Activated T-helper 1 cell treated with anti-CD3 and anti-CD28 coated beads, Interleukin-12 subunit alpha, Interleukin-12 subunit beta, Interleukin-2, Interleukin-4 antibody, amounts not matched to agents 30 ng/mL and 10 ng/mL and 1 ng/mL, durations not matched to agents 14 hours and 24 hours and 36 hours (primary cell): ENCODE measurements at regions not wholly inside any gene's neighbourhood (a gene's known extent, or its start where the extent isn't known, plus 50 kb on each side); places are given as distances from the start of the nearest gene placed in this dataset.

Source experiments
- DNase-seq: peaks from one replicate; pipeline ENCODE4 v3.0.0; 2021; ENCODE audit warnings: low spot score
- H3K27ac Mint-ChIP-seq: one replicate; pipeline ENCODE4 v1.8.0; 2021; ENCODE audit warnings: mild to moderate bottlenecking, mixed read lengths
- H3K27me3 Mint-ChIP-seq: one replicate; pipeline ENCODE4 v1.8.0; 2022; ENCODE audit warnings: mild to moderate bottlenecking, moderate library complexity, mixed read lengths; ENCODE audit not compliant: insufficient read depth
- H3K36me3 Mint-ChIP-seq: one replicate; pipeline ENCODE4 v1.8.0; 2021; ENCODE audit warnings: low read depth, mixed read lengths
- H3K4me1 Mint-ChIP-seq: one replicate; pipeline ENCODE4 v1.8.0; 2021; ENCODE audit warnings: low read depth, mixed read lengths
- H3K4me3 Mint-ChIP-seq: one replicate; pipeline ENCODE4 v1.8.0; 2021; ENCODE audit warnings: mild to moderate bottlenecking, moderate library complexity, mixed read lengths
- H3K9me3 Mint-ChIP-seq: one replicate; pipeline ENCODE4 v1.8.0; 2021; ENCODE audit warnings: mixed read lengths
- intact Hi-C: fragments of 100-400 bp; cut with micrococcal nuclease; formaldehyde crosslinking; loops from one replicate; pipeline ENCODE4 v1.15.1; 2024

GRCh38 chr5:88551724-88552345, 283.2 kb upstream of the TMEM161B start:
- DNase-seq: no peak
- Mint-ChIP-seq H3K36me3 (no peaks in the 10 kb centered on the region), H3K27ac (no peak overlapping the region), H3K4me3 (no peak overlapping the region), H3K4me1 (no peaks in the 10 kb centered on the region), H3K9me3 (no peaks in the 10 kb centered on the region), H3K27me3 (peaks cover 8% of the 10 kb centered on the region)
- intact Hi-C loops: no loop called here

GRCh38 chr5:88550736-88551135, 282.1 kb upstream of the TMEM161B start:
- Mint-ChIP-seq H3K27ac (no peak overlapping the region), H3K4me1 (no peaks in the 10 kb centered on the region), H3K36me3 (no peaks in the 10 kb centered on the region), H3K4me3 (no peak overlapping the region), H3K27me3 (peaks cover 3% of the 10 kb centered on the region), H3K9me3 (no peaks in the 10 kb centered on the region)
- intact Hi-C loops: no loop called here
- DNase-seq: no peak

GRCh38 chr5:88548136-88548805, 279.6 kb upstream of the TMEM161B start:
- intact Hi-C loops: no loop called here
- H3K4me1 Mint-ChIP-seq: no peaks in the 10 kb centered on the region
- no peak overlapping the region for H3K4me3 Mint-ChIP-seq
- H3K36me3 Mint-ChIP-seq: no peaks in the 10 kb centered on the region
- H3K27ac Mint-ChIP-seq: no peak overlapping the region
- no peak for DNase-seq
- H3K27me3 Mint-ChIP-seq: peaks cover 5% of the 10 kb centered on the region
- H3K9me3 Mint-ChIP-seq: no peaks in the 10 kb centered on the region

- Mint-ChIP-seq H3K36me3 (no peaks in the 10 kb centered on the region), H3K27me3 (peaks cover 5% of the 10 kb centered on the region), H3K4me3 (no peak overlapping the region), H3K4me1 (no peaks in the 10 kb centered on the region), H3K9me3 (no peaks in the 10 kb centered on the region), H3K27ac (no peak overlapping the region)
- intact Hi-C loops: no loop called here
- DNase-seq: no peak
Observed at GRCh38 chr5:88545338-88545737, 276.7 kb upstream of the TMEM161B start.

- no peaks in the 10 kb centered on the region for H3K4me1 Mint-ChIP-seq
- intact Hi-C loops: no loop called here
- H3K27ac Mint-ChIP-seq: no peak overlapping the region
- peaks cover 5% of the 10 kb centered on the region for H3K27me3 Mint-ChIP-seq
- H3K4me3 Mint-ChIP-seq: no peak overlapping the region
- no peaks in the 10 kb centered on the region for H3K9me3 Mint-ChIP-seq
- DNase-seq: no peak
- H3K36me3 Mint-ChIP-seq: no peaks in the 10 kb centered on the region
Observed at GRCh38 chr5:88544671-88545070, 276.0 kb upstream of the TMEM161B start.

- H3K4me3 Mint-ChIP-seq: no peak overlapping the region
- H3K27ac Mint-ChIP-seq: no peak overlapping the region
- no peaks in the 10 kb centered on the region for H3K4me1 Mint-ChIP-seq
- peaks cover 5% of the 10 kb centered on the region for H3K27me3 Mint-ChIP-seq
- intact Hi-C loops: no loop called here
- no peaks in the 10 kb centered on the region for H3K36me3 Mint-ChIP-seq
- no peak for DNase-seq
- no peaks in the 10 kb centered on the region for H3K9me3 Mint-ChIP-seq
Observed at GRCh38 chr5:88544136-88544645, 275.5 kb upstream of the TMEM161B start.

- Mint-ChIP-seq H3K9me3 (no peaks in the 10 kb centered on the region), H3K27me3 (peaks cover 5% of the 10 kb centered on the region), H3K36me3 (no peaks in the 10 kb centered on the region), H3K27ac (no peak overlapping the region), H3K4me1 (no peaks in the 10 kb centered on the region), H3K4me3 (no peak overlapping the region)
- no peak for DNase-seq
- intact Hi-C loops: no loop called here
Observed at GRCh38 chr5:88542786-88543185, 274.1 kb upstream of the TMEM161B start.

GRCh38 chr5:88540471-88541115, 271.9 kb upstream of the TMEM161B start:
- Mint-ChIP-seq H3K9me3 (no peaks in the 10 kb centered on the region), H3K4me1 (no peaks in the 10 kb centered on the region), H3K27ac (no peak overlapping the region), H3K36me3 (no peaks in the 10 kb centered on the region), H3K27me3 (peaks cover 5% of the 10 kb centered on the region), H3K4me3 (no peak overlapping the region)
- no peak for DNase-seq
- intact Hi-C loops: no loop called here

- intact Hi-C loops: no loop called here
- H3K9me3 Mint-ChIP-seq: no peaks in the 10 kb centered on the region
- H3K4me3 Mint-ChIP-seq: no peak overlapping the region
- no peak overlapping the region for H3K27ac Mint-ChIP-seq
- no peaks in the 10 kb centered on the region for H3K4me1 Mint-ChIP-seq
- no peaks in the 10 kb centered on the region for H3K36me3 Mint-ChIP-seq
- H3K27me3 Mint-ChIP-seq: peaks cover under 1% of the 10 kb centered on the region
- no peak for DNase-seq
Observed at GRCh38 chr5:88539693-88540365, 271.2 kb upstream of the TMEM161B start.

GRCh38 chr5:88539026-88539425, 270.4 kb upstream of the TMEM161B start:
- DNase-seq: no peak
- Mint-ChIP-seq H3K27ac (no peak overlapping the region), H3K9me3 (no peaks in the 10 kb centered on the region), H3K27me3 (no peaks in the 10 kb centered on the region), H3K4me3 (no peak overlapping the region), H3K4me1 (no peaks in the 10 kb centered on the region), H3K36me3 (no peaks in the 10 kb centered on the region)
- intact Hi-C loops: no loop called here

- Mint-ChIP-seq H3K36me3 (no peaks in the 10 kb centered on the region), H3K27ac (no peak overlapping the region), H3K4me3 (no peak overlapping the region), H3K9me3 (no peaks in the 10 kb centered on the region), H3K4me1 (no peaks in the 10 kb centered on the region), H3K27me3 (peaks cover under 1% of the 10 kb centered on the region)
- DNase-seq: no peak
- intact Hi-C loops: no loop called here
Observed at GRCh38 chr5:88536146-88536545, 267.5 kb upstream of the TMEM161B start.

GRCh38 chr5:88524941-88525340, 256.3 kb upstream of the TMEM161B start:
- Mint-ChIP-seq H3K27me3 (no peaks in the 10 kb centered on the region), H3K4me1 (no peaks in the 10 kb centered on the region), H3K36me3 (no peaks in the 10 kb centered on the region), H3K4me3 (no peak overlapping the region), H3K9me3 (no peaks in the 10 kb centered on the region), H3K27ac (no peak overlapping the region)
- DNase-seq: no peak
- intact Hi-C loops: no loop called here

- Mint-ChIP-seq H3K36me3 (no peaks in the 10 kb centered on the region), H3K27ac (no peak overlapping the region), H3K4me1 (no peaks in the 10 kb centered on the region), H3K27me3 (peaks cover 2% of the 10 kb centered on the region), H3K9me3 (no peaks in the 10 kb centered on the region), H3K4me3 (no peak overlapping the region)
- intact Hi-C loops: no loop called here
- no peak for DNase-seq
Observed at GRCh38 chr5:88519066-88519465, 250.4 kb upstream of the TMEM161B start.
